Stimulated activated naive CD8-positive, alpha-beta T cell treated with anti-CD3 and anti-CD28 coated beads, Interleukin-15, Interleukin-2, amounts not matched to agents 100 ng/mL and 50 ng/mL, for 24 hours (primary cell): ENCODE measurements at regions not wholly inside any gene's neighbourhood (a gene's known extent, or its start where the extent isn't known, plus 50 kb on each side); places are given as distances from the start of the nearest gene placed in this dataset.

Experiments used
- H3K27ac Mint-ChIP-seq: one replicate; pipeline ENCODE4 v1.8.0; 2021; ENCODE audit warnings: mild to moderate bottlenecking, mixed read lengths
- H3K27me3 Mint-ChIP-seq: one replicate; pipeline ENCODE4 v1.8.0; 2021; ENCODE audit warnings: mixed read lengths
- H3K36me3 Mint-ChIP-seq: one replicate; pipeline ENCODE4 v1.8.0; 2021; ENCODE audit warnings: low read depth, mixed read lengths
- H3K4me1 Mint-ChIP-seq: one replicate; pipeline ENCODE4 v1.8.0; 2021; ENCODE audit warnings: low read depth, mixed read lengths
- H3K4me3 Mint-ChIP-seq: one replicate; pipeline ENCODE4 v1.8.0; 2021; ENCODE audit warnings: mild to moderate bottlenecking, mixed read lengths
- H3K9me3 Mint-ChIP-seq: one replicate; pipeline ENCODE4 v1.8.0; 2021; ENCODE audit warnings: mixed read lengths

GRCh38 chr1:88455621-88456256 is 228.3 kb upstream of the PKN2 start:
- Mint-ChIP-seq H3K27me3 (peaks cover 3% of the 10 kb centered on the region), H3K36me3 (no peaks in the 10 kb centered on the region), H3K27ac (no peak overlapping the region), H3K4me3 (no peak overlapping the region), H3K9me3 (no peaks in the 10 kb centered on the region), H3K4me1 (no peaks in the 10 kb centered on the region)

- Mint-ChIP-seq H3K4me3 (no peak overlapping the region), H3K27me3 (peaks cover 17% of the 10 kb centered on the region), H3K9me3 (no peaks in the 10 kb centered on the region), H3K36me3 (no peaks in the 10 kb centered on the region), H3K4me1 (no peaks in the 10 kb centered on the region), H3K27ac (no peak overlapping the region)
Observed at GRCh38 chr1:88457197-88457596, 226.9 kb upstream of the PKN2 start.

GRCh38 chr1:88461007-88461406 is 223.1 kb upstream of the PKN2 start:
- Mint-ChIP-seq H3K9me3 (no peaks in the 10 kb centered on the region), H3K36me3 (no peaks in the 10 kb centered on the region), H3K4me3 (no peak overlapping the region), H3K27ac (no peak overlapping the region), H3K4me1 (no peaks in the 10 kb centered on the region), H3K27me3 (peaks cover 38% of the 10 kb centered on the region)

DNA sequence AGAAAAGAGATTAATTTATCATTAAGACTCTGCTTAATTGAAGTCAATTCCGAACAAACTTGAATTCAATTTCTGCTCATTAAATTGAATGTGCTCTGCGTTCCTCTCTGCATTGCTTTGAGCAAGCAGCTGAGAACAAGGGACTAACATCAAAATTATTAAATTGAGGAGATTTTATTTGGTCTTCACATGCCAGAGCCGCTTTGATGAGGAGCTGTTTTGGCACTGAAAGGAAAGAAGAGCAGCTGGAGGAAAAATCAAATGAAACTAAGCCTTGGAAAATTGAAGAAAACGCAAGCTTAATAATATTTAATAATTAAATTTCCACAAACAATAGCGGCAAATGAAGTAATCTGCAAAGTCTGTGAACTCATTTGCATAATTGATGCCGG is 222.0 kb upstream of the PKN2 start:
- H3K4me3 Mint-ChIP-seq = no peak overlapping the region
- H3K36me3 Mint-ChIP-seq = no peaks in the 10 kb centered on the region
- peaks cover 38% of the 10 kb centered on the region for H3K27me3 Mint-ChIP-seq
- H3K4me1 Mint-ChIP-seq = no peaks in the 10 kb centered on the region
- no peaks in the 10 kb centered on the region for H3K9me3 Mint-ChIP-seq
- H3K27ac Mint-ChIP-seq = no peak overlapping the region

- Mint-ChIP-seq H3K36me3 (no peaks in the 10 kb centered on the region), H3K9me3 (peaks cover 3% of the 10 kb centered on the region), H3K27me3 (peaks cover 38% of the 10 kb centered on the region), H3K4me3 (no peak overlapping the region), H3K4me1 (no peaks in the 10 kb centered on the region), H3K27ac (no peak overlapping the region)
Observed at GRCh38 chr1:88462488-88463261, 221.4 kb upstream of the PKN2 start.

- no peaks in the 10 kb centered on the region for H3K36me3 Mint-ChIP-seq
- peaks cover 4% of the 10 kb centered on the region for H3K9me3 Mint-ChIP-seq
Observed at GRCh38 chr1:88463401-88463985, 220.6 kb upstream of the PKN2 start.

GRCh38 chr1:88466011-88466410 is 218.1 kb upstream of the PKN2 start:
- no peak overlapping the region for H3K4me3 Mint-ChIP-seq
- no peaks in the 10 kb centered on the region for H3K36me3 Mint-ChIP-seq
- peaks cover 33% of the 10 kb centered on the region for H3K27me3 Mint-ChIP-seq
- H3K27ac Mint-ChIP-seq = no peak overlapping the region
- H3K9me3 Mint-ChIP-seq = peaks cover 4% of the 10 kb centered on the region
- H3K4me1 Mint-ChIP-seq = no peaks in the 10 kb centered on the region

More at GRCh38 chr1:88463401-88463985, 220.6 kb upstream of the PKN2 start:
- Mint-ChIP-seq H3K4me1 (no peaks in the 10 kb centered on the region), H3K27me3 (peaks cover 38% of the 10 kb centered on the region), H3K4me3 (no peak overlapping the region), H3K27ac (no peak overlapping the region)

- Mint-ChIP-seq H3K9me3 (peaks cover 7% of the 10 kb centered on the region), H3K4me3 (no peak overlapping the region), H3K36me3 (no peaks in the 10 kb centered on the region), H3K4me1 (no peaks in the 10 kb centered on the region), H3K27me3 (peaks cover 26% of the 10 kb centered on the region), H3K27ac (no peak overlapping the region)
Observed at GRCh38 chr1:88466899-88467580, 217.0 kb upstream of the PKN2 start.

GRCh38 chr1:88472298-88472697 is 211.8 kb upstream of the PKN2 start:
- Mint-ChIP-seq H3K36me3 (no peaks in the 10 kb centered on the region), H3K4me3 (no peak overlapping the region), H3K9me3 (peaks cover 7% of the 10 kb centered on the region), H3K27me3 (peaks cover 3% of the 10 kb centered on the region), H3K27ac (no peak overlapping the region), H3K4me1 (no peaks in the 10 kb centered on the region)

GRCh38 chr1:88472714-88473113 is 211.4 kb upstream of the PKN2 start:
- Mint-ChIP-seq H3K27ac (no peak overlapping the region), H3K27me3 (peaks cover 3% of the 10 kb centered on the region), H3K4me3 (no peak overlapping the region), H3K4me1 (no peaks in the 10 kb centered on the region), H3K9me3 (peaks cover 4% of the 10 kb centered on the region), H3K36me3 (no peaks in the 10 kb centered on the region)

- no peaks in the 10 kb centered on the region for H3K4me1 Mint-ChIP-seq
- H3K27me3 Mint-ChIP-seq = peaks cover 3% of the 10 kb centered on the region
- H3K36me3 Mint-ChIP-seq = no peaks in the 10 kb centered on the region
- no peak overlapping the region for H3K27ac Mint-ChIP-seq
- peaks cover 3% of the 10 kb centered on the region for H3K9me3 Mint-ChIP-seq
- no peak overlapping the region for H3K4me3 Mint-ChIP-seq
Observed at GRCh38 chr1:88474555-88475304, 209.3 kb upstream of the PKN2 start.

DNA sequence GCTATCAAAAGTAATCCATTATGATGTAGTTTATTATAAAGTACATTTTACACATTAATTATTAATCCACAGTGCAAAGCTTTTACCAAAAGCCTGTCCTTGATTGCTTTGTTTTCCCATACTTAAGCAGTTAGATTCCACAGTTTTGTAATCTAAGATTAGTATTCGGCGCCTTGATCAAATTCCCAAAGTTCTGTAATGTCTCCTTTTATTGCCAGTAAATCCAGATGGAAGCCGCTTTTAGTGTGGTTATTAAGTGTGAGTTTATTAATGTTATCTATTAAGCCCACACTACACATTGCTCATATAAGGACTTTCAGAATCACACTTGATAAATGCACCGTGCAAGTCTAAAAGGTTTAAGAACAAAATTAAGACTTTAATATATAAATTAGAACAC is 199.2 kb upstream of the PKN2 start:
- Mint-ChIP-seq H3K27ac (no peak overlapping the region), H3K4me1 (no peaks in the 10 kb centered on the region)

GRCh38 chr1:88488237-88488636 is 195.8 kb upstream of the PKN2 start:
- no peak overlapping the region for H3K4me3 Mint-ChIP-seq
- H3K36me3 Mint-ChIP-seq = no peaks in the 10 kb centered on the region
- peaks cover 12% of the 10 kb centered on the region for H3K27me3 Mint-ChIP-seq
- no peaks in the 10 kb centered on the region for H3K4me1 Mint-ChIP-seq
- H3K27ac Mint-ChIP-seq = no peak overlapping the region
- H3K9me3 Mint-ChIP-seq = no peaks in the 10 kb centered on the region

More for the DNA sequence above, 199.2 kb upstream of the PKN2 start:
- Mint-ChIP-seq H3K4me3 (no peak overlapping the region), H3K27me3 (peaks cover 20% of the 10 kb centered on the region), H3K36me3 (no peaks in the 10 kb centered on the region), H3K9me3 (no peaks in the 10 kb centered on the region)

- Mint-ChIP-seq H3K27me3 (peaks cover 7% of the 10 kb centered on the region), H3K27ac (no peak overlapping the region), H3K9me3 (no peaks in the 10 kb centered on the region), H3K36me3 (no peaks in the 10 kb centered on the region), H3K4me3 (no peak overlapping the region), H3K4me1 (no peaks in the 10 kb centered on the region)
Observed at GRCh38 chr1:88490676-88491075, 193.4 kb upstream of the PKN2 start.
